ENCODE measurements at regions not wholly inside any gene's neighbourhood (a gene's known extent, or its start where the extent isn't known, plus 50 kb on each side); places are given as distances from the start of the nearest gene placed in this dataset.

DNA sequence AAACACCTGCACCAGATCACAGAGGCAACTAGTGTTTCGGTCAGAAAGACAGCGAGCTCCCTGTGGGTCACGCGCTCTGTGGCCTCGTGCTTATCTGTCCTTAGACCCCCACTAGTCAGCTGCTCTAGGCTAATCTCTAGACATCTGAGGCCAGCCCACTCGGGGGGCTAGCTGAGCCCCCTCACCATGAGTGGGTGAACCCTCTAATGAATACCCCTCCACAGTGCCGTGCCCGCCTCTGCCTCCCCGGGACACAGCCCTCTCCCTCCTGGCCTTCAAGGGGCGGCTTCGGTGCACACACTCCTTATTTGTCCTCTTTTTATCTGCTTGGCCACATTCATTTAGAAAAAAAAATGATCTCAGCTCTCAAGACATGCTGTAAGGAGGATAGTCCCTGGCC lies 320.1 kb downstream of the C16orf95 start:
- TF ChIP-seq, protein P1, sequence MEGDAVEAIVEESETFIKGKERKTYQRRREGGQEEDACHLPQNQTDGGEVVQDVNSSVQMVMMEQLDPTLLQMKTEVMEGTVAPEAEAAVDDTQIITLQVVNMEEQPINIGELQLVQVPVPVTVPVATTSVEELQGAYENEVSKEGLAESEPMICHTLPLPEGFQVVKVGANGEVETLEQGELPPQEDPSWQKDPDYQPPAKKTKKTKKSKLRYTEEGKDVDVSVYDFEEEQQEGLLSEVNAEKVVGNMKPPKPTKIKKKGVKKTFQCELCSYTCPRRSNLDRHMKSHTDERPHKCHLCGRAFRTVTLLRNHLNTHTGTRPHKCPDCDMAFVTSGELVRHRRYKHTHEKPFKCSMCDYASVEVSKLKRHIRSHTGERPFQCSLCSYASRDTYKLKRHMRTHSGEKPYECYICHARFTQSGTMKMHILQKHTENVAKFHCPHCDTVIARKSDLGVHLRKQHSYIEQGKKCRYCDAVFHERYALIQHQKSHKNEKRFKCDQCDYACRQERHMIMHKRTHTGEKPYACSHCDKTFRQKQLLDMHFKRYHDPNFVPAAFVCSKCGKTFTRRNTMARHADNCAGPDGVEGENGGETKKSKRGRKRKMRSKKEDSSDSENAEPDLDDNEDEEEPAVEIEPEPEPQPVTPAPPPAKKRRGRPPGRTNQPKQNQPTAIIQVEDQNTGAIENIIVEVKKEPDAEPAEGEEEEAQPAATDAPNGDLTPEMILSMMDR (IDR thresholded peaks at IDR 0.05), result no peak
- Mint-ChIP-seq H3K27me3 (ENCODE audit: low read depth) (no peaks in the 10 kb centered on the region), H3K4me3 (ENCODE audit: unreplicated experiment) (no peak overlapping the region), H3K27ac (ENCODE audit: unreplicated experiment) (no peak overlapping the region), H3K36me3 (ENCODE audit: low read depth) (peaks cover 4% of the 10 kb centered on the region), H3K4me1 (ENCODE audit: low read depth) (peaks cover 20% of the 10 kb centered on the region), H3K9me3 (ENCODE audit: low read depth) (peaks cover 11% of the 10 kb centered on the region)
- DNase-seq (ENCODE audit: low spot score), result no peak

GRCh38 chr16:86998196-86999001 lies 318.8 kb downstream of the C16orf95 start:
- H3K27me3 Mint-ChIP-seq (ENCODE audit: low read depth), result no peaks in the 10 kb centered on the region
- H3K27ac Mint-ChIP-seq (ENCODE audit: unreplicated experiment), result no peak overlapping the region
- peaks cover 4% of the 10 kb centered on the region for H3K36me3 Mint-ChIP-seq (ENCODE audit: low read depth)

GRCh38 chr16:87000001-87000400 lies 317.2 kb downstream of the C16orf95 start:
- peaks cover 4% of the 10 kb centered on the region for H3K36me3 Mint-ChIP-seq (ENCODE audit: low read depth)
- DNase-seq (ENCODE audit: low spot score), result no peak
- peaks cover 9% of the 10 kb centered on the region for H3K9me3 Mint-ChIP-seq (ENCODE audit: low read depth)
- no peaks in the 10 kb centered on the region for H3K27me3 Mint-ChIP-seq (ENCODE audit: low read depth)
- no peak overlapping the region for H3K27ac Mint-ChIP-seq (ENCODE audit: unreplicated experiment)
- H3K4me3 Mint-ChIP-seq (ENCODE audit: unreplicated experiment), result no peak overlapping the region
- peaks cover 16% of the 10 kb centered on the region for H3K4me1 Mint-ChIP-seq (ENCODE audit: low read depth)
- TF ChIP-seq, protein P1 (IDR thresholded peaks at IDR 0.05), result no peak

More at GRCh38 chr16:86998196-86999001, 318.8 kb downstream of the C16orf95 start:
- peaks cover 28% of the 10 kb centered on the region for H3K4me1 Mint-ChIP-seq (ENCODE audit: low read depth)
- TF ChIP-seq, protein P1 (IDR thresholded peaks at IDR 0.05), result no peak
- H3K9me3 Mint-ChIP-seq (ENCODE audit: low read depth), result peaks cover 9% of the 10 kb centered on the region
- no peak overlapping the region for H3K4me3 Mint-ChIP-seq (ENCODE audit: unreplicated experiment)
- no peak for DNase-seq (ENCODE audit: low spot score)

DNA sequence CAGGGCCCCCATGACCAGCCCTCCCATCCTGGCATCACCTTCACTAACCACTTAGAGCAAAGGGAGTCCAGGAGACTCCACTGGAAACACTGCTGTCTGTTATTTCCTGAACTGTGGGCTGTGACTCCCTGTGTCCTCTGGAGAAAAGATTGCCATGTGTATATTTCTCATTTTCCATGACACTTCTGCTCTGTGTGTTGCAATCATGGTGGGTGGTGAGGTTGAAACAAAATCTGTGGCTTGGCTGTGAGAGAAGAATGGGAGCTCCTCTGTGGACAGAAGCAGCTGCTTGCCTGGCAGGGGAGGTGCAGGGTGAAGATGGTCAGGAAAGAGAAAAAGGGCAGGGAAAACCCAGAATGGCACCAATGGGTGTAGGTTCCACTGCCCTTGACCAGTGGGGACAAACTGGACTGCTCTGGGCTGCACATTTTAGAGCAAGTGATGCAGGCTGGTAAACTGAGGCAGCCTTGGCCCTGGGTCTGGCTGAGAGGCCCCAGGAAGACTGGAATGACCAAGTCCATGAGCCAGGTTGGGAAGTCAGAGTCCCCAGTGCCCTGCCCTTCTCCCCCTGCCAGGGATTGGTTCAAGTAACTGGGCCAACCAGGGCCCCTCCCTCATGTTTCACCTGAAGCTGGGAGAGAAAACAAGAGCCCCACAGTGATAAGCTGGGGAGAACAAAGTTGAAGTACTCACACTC lies 314.3 kb downstream of the C16orf95 start:
- H3K4me3 Mint-ChIP-seq (ENCODE audit: unreplicated experiment), result no peak overlapping the region
- peaks cover 4% of the 10 kb centered on the region for H3K36me3 Mint-ChIP-seq (ENCODE audit: low read depth)

GRCh38 chr16:87003414-87003755 lies 313.8 kb downstream of the C16orf95 start:
- Mint-ChIP-seq H3K4me1 (ENCODE audit: low read depth) (peaks cover 16% of the 10 kb centered on the region), H3K36me3 (ENCODE audit: low read depth) (peaks cover 4% of the 10 kb centered on the region), H3K27me3 (ENCODE audit: low read depth) (no peaks in the 10 kb centered on the region), H3K9me3 (ENCODE audit: low read depth) (peaks cover 9% of the 10 kb centered on the region), H3K4me3 (ENCODE audit: unreplicated experiment) (no peak overlapping the region), H3K27ac (ENCODE audit: unreplicated experiment) (no peak overlapping the region)
- TF ChIP-seq, protein P1 (IDR thresholded peaks at IDR 0.05), result no peak
- DNase-seq (ENCODE audit: low spot score), result no peak

More for the DNA sequence above, 314.3 kb downstream of the C16orf95 start:
- Mint-ChIP-seq H3K9me3 (ENCODE audit: low read depth) (peaks cover 9% of the 10 kb centered on the region), H3K27me3 (ENCODE audit: low read depth) (no peaks in the 10 kb centered on the region), H3K27ac (ENCODE audit: unreplicated experiment) (peak overlapping the region; percentile 65), H3K4me1 (ENCODE audit: low read depth) (peaks cover 16% of the 10 kb centered on the region)
- TF ChIP-seq, protein P1 (IDR thresholded peaks at IDR 0.05), result no peak
- DNase-seq (ENCODE audit: low spot score), result no peak
